ENCODE measurements at regions not wholly inside any gene's neighbourhood (a gene's known extent, or its start where the extent isn't known, plus 50 kb on each side); places are given as distances from the start of the nearest gene placed in this dataset.

- DNase-seq, result no peak
Measured at GRCh38 chr16:82231008-82231787, 61.2 kb upstream of the MPHOSPH6 start.

GRCh38 chr16:82229800-82230619 is 60.0 kb upstream of the MPHOSPH6 start:
- DNase-seq, result peak; percentile 55

GRCh38 chr16:82226327-82226726 is 56.3 kb upstream of the MPHOSPH6 start:
- DNase-seq, result no peak

GRCh38 chr16:82224821-82225220 is 54.8 kb upstream of the MPHOSPH6 start:
- no peak for DNase-seq

- no peak for DNase-seq
Measured at GRCh38 chr16:82220541-82220940, 50.5 kb upstream of the MPHOSPH6 start.

Data from retina (tissue), 1 donor.